B cell (primary cell): ENCODE measurements at regions not wholly inside any gene's neighbourhood (a gene's known extent, or its start where the extent isn't known, plus 50 kb on each side); places are given as distances from the start of the nearest gene placed in this dataset.

Experiments
- EZH2 ChIP-seq: IDR thresholded peaks from 2 replicates; pipeline ENCODE4 v1.6.1; 2012; ENCODE audit warnings: borderline replicate concordance, low read depth, mild to moderate bottlenecking, moderate library complexity, low read length; ENCODE audit not compliant: insufficient read depth, poor library complexity, severe bottlenecking
- TF ChIP-seq, protein P1 (sequence below): fragments of 200-600 bp; IDR thresholded peaks from one replicate; pipeline ENCODE4 v1.8.0; 2022; ENCODE audit warnings: antibody characterized with exemption, mild to moderate bottlenecking

DNA sequence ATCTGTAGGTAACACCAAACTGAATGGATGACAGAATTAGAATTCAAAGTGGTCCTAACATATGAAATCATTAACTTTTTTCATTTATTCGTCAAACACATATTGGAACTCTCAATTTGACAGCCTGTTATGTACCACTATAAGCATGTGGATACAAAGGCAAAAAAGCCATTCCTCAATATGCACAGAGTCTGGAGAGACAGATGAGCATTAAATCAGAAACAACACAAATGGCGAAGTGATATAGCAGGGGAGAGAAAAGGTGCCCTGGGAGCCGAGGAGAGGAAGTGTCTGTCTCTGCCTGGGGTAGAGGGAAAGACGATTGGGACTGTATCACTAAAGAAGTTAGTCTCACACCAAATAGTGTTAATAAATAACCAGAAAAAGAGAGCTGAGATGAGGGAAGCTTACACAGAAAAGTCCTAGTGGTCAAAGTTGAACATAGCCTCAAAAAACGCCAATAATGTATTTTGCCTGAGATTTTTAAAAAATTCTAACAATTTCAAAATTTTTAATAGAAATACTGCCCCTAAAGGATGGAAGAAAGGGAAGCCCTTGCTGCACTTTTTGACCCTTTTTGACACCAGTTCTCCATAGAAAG lies 417.5 kb downstream of the TUSC7 start:
- TF ChIP-seq, protein P1, sequence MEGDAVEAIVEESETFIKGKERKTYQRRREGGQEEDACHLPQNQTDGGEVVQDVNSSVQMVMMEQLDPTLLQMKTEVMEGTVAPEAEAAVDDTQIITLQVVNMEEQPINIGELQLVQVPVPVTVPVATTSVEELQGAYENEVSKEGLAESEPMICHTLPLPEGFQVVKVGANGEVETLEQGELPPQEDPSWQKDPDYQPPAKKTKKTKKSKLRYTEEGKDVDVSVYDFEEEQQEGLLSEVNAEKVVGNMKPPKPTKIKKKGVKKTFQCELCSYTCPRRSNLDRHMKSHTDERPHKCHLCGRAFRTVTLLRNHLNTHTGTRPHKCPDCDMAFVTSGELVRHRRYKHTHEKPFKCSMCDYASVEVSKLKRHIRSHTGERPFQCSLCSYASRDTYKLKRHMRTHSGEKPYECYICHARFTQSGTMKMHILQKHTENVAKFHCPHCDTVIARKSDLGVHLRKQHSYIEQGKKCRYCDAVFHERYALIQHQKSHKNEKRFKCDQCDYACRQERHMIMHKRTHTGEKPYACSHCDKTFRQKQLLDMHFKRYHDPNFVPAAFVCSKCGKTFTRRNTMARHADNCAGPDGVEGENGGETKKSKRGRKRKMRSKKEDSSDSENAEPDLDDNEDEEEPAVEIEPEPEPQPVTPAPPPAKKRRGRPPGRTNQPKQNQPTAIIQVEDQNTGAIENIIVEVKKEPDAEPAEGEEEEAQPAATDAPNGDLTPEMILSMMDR: no peak
- no peak for TF ChIP-seq EZH2
